ENCODE measurements at regions not wholly inside any gene's neighbourhood (a gene's known extent, or its start where the extent isn't known, plus 50 kb on each side); places are given as distances from the start of the nearest gene placed in this dataset.

- TF ChIP-seq, protein P1, sequence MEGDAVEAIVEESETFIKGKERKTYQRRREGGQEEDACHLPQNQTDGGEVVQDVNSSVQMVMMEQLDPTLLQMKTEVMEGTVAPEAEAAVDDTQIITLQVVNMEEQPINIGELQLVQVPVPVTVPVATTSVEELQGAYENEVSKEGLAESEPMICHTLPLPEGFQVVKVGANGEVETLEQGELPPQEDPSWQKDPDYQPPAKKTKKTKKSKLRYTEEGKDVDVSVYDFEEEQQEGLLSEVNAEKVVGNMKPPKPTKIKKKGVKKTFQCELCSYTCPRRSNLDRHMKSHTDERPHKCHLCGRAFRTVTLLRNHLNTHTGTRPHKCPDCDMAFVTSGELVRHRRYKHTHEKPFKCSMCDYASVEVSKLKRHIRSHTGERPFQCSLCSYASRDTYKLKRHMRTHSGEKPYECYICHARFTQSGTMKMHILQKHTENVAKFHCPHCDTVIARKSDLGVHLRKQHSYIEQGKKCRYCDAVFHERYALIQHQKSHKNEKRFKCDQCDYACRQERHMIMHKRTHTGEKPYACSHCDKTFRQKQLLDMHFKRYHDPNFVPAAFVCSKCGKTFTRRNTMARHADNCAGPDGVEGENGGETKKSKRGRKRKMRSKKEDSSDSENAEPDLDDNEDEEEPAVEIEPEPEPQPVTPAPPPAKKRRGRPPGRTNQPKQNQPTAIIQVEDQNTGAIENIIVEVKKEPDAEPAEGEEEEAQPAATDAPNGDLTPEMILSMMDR (IDR thresholded peaks at IDR 0.05; ENCODE audit: low read depth, low read length), result no peak
- TF ChIP-seq POLR2A (IDR thresholded peaks at IDR 0.05; ENCODE audit: extremely low read depth, insufficient read length) (no peak), MAX (IDR thresholded peaks at IDR 0.05; ENCODE audit: low read depth, low read length) (no peak), MYC (IDR thresholded peaks at IDR 0.05; ENCODE audit: low read depth, low read length) (no peak)
Measured at GRCh38 chr5:8381972-8382371, 513.0 kb downstream of the MTRR start.
